Choroid plexus epithelial cell (primary cell): ENCODE measurements at regions not wholly inside any gene's neighbourhood (a gene's known extent, or its start where the extent isn't known, plus 50 kb on each side); places are given as distances from the start of the nearest gene placed in this dataset.
A peak's percentile ranks its signal among the peaks of the same experiment; 100 is the strongest.

Experiments
- DNase-seq: peaks from one replicate; pipeline ENCODE4 v3.0.0-alpha.2; 2010; ENCODE audit warnings: low read depth
- H3K4me3 ChIP-seq: 2 replicates; pipeline ENCODE4 v1.5.1; 2011; ENCODE audit warnings: low read depth, mild to moderate bottlenecking, control low read depth, low read length, moderate library complexity
- CTCF ChIP-seq: conservative IDR thresholded peaks from 2 replicates; pipeline ENCODE4 v1.5.1; 2011; ENCODE audit warnings: low read depth, mild to moderate bottlenecking, control low read depth, inconsistent platforms, low read length, moderate library complexity

GRCh38 chr10:31129880-31130405, 98.3 kb upstream of the ZNF438 start:
- H3K4me3 ChIP-seq, result no peak overlapping the region

GRCh38 chr10:31130406-31130805, 98.7 kb upstream of the ZNF438 start:
- no peak for TF ChIP-seq CTCF
- DNase-seq, result no peak
- H3K4me3 ChIP-seq, result no peak overlapping the region

More at GRCh38 chr10:31129880-31130405, 98.3 kb upstream of the ZNF438 start:
- no peak for TF ChIP-seq CTCF
- DNase-seq, result no peak

GRCh38 chr10:31131251-31131650, 99.6 kb upstream of the ZNF438 start:
- DNase-seq, result no peak
- no peak for TF ChIP-seq CTCF
- no peak overlapping the region for H3K4me3 ChIP-seq

- no peak for DNase-seq
- no peak for TF ChIP-seq CTCF
- H3K4me3 ChIP-seq, result no peak overlapping the region
These were observed 101.1 kb upstream of the ZNF438 start for GRCh38 chr10:31132681-31133244.

- no peak for TF ChIP-seq CTCF
- no peak for DNase-seq
- H3K4me3 ChIP-seq, result no peak overlapping the region
These were observed 101.7 kb upstream of the ZNF438 start for GRCh38 chr10:31133251-31133791.

GRCh38 chr10:31133792-31134310, 102.2 kb upstream of the ZNF438 start:
- DNase-seq, result peak; percentile 87
- TF ChIP-seq CTCF, result no peak
- peak overlapping the region; percentile 43 for H3K4me3 ChIP-seq

- no peak for TF ChIP-seq CTCF
These were observed 102.8 kb upstream of the ZNF438 start for GRCh38 chr10:31134311-31134952.

More at GRCh38 chr10:31134311-31134952, 102.8 kb upstream of the ZNF438 start:
- DNase-seq, result peak; percentile 86
- H3K4me3 ChIP-seq, result peak overlapping the region; percentile 43
